ENCODE measurements at regions not wholly inside any gene's neighbourhood (a gene's known extent, or its start where the extent isn't known, plus 50 kb on each side); places are given as distances from the start of the nearest gene placed in this dataset.

DNA sequence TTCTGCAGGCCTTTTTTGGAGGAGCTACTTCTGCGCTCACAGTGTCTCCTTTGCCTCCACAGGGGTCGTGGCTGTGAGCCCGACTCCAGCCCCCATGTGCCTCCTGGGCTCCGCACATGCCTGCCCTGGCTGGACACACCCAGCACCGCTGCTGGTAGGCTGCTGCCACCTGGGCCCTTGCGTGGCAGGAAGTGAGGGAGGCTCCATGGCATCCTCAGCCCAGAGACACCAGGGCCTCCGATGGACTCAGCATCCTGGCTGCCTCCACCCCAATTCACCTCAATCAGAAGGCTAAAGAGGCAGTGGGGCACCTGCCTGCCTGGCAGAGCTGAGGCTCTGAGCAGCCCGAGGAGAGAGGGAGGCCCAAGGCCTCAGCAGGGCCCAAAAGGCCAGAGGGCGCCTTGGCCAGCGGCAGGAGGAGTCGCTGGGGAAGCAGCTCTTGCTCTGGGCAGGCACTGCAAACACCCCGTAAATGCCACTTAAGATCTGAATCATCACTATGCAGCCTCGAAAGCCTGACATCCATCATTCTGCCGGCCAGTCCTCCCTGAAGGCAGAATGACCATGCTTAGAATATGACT lies 68.3 kb upstream of the OTOS start:
- Histone ChIP-seq H3K9ac (no peak overlapping the region), H3K79me2 (ENCODE audit: insufficient read depth) (no peaks in the 10 kb centered on the region), H2AFZ (ENCODE audit: low read depth) (no peak overlapping the region), H3K4me2 (no peak overlapping the region), H3F3A (replicated peaks; ENCODE audit: insufficient read depth) (no peaks in the 10 kb centered on the region), H3K9me2 (no peaks in the 10 kb centered on the region), H3K4me1 (ENCODE audit: control insufficient read depth in 1 of 2, insufficient read depth in 2 of 2, low read depth in 1 of 2, low read length in 1 of 2) (peaks cover 0 to 9% of the 10 kb centered on the region in 2 experiments; a peak in 1 of 4 replicates), H3K4me3 (ENCODE audit: low read depth in 2 of 2, low read length in 1 of 2) (no peak overlapping the region), H3K36me3 (replicated peaks in 1 of 2; ENCODE audit: control insufficient read depth in 1 of 2, insufficient read depth in 2 of 2, low read length in 1 of 2) (no peaks in the 10 kb centered on the region), H4K20me1 (ENCODE audit: insufficient read depth) (no peaks in the 10 kb centered on the region), H3K9me3 (no peaks in the 10 kb centered on the region), H3K27me3 (ENCODE audit: insufficient read depth) (no peaks in the 10 kb centered on the region), H3K27ac (ENCODE audit: low read depth in 2 of 2, low read length in 1 of 2) (no peak overlapping the region)
- DNase-seq, result no peak
- ChIA-PET POLR2A (no interaction called here), CTCF (interaction anchor here (1.0 to 1.3 kb wide), 2 partner anchors 19 to 25 kb away, joined by 3 read pairs; no protein-coding TSS in a partner anchor)
- 24% methylated on average over 8 of the region's 14 CpGs for WGBS (ENCODE audit: low lambda C conversion rate)
- TF ChIP-seq MAX (IDR thresholded peaks at IDR 0.05; ENCODE audit: low read depth) (no peak), POLR2AphosphoS5 (IDR thresholded peaks at IDR 0.05; ENCODE audit: low read depth, low read length) (no peak), EP300 (IDR thresholded peaks at IDR 0.05; ENCODE audit: borderline replicate concordance in 1 of 2, low read depth in 1 of 2, low read length in 1 of 2) (no peak), EZH2phosphoT487 (IDR thresholded peaks at IDR 0.05; ENCODE audit: borderline replicate concordance, low read depth) (no peak), MXI1 (IDR thresholded peaks at IDR 0.05; ENCODE audit: low read depth, low read length) (no peak)

- H3K9me3 ChIP-seq, result no peaks in the 10 kb centered on the region
- ChIA-PET CTCF (interaction anchor here (1.0 to 1.3 kb wide), 2 partner anchors 18 to 26 kb away, joined by 3 read pairs; no protein-coding TSS in a partner anchor), POLR2A (no interaction called here)
- WGBS (ENCODE audit: low lambda C conversion rate), result 39% methylated on average over 8 of the region's 9 CpGs
- peaks cover 0 to 17% of the 10 kb centered on the region in 2 experiments; a peak in 1 of 4 replicates for H3K4me1 ChIP-seq (ENCODE audit: control insufficient read depth in 1 of 2, insufficient read depth in 2 of 2, low read depth in 1 of 2, low read length in 1 of 2)
- H3K4me3 ChIP-seq (ENCODE audit: low read depth in 2 of 2, low read length in 1 of 2), result no peak overlapping the region
- no peaks in the 10 kb centered on the region for H3K9me2 ChIP-seq
- H3K36me3 ChIP-seq (replicated peaks in 1 of 2; ENCODE audit: control insufficient read depth in 1 of 2, insufficient read depth in 2 of 2, low read length in 1 of 2), result no peaks in the 10 kb centered on the region
- H3K79me2 ChIP-seq (ENCODE audit: insufficient read depth), result no peaks in the 10 kb centered on the region
- no peak overlapping the region for H2AFZ ChIP-seq (ENCODE audit: low read depth)
- no peaks in the 10 kb centered on the region for H4K20me1 ChIP-seq (ENCODE audit: insufficient read depth)
- no peaks in the 10 kb centered on the region for H3K27me3 ChIP-seq (ENCODE audit: insufficient read depth)
- no peak for TF ChIP-seq NFIC (IDR thresholded peaks at IDR 0.05; ENCODE audit: borderline replicate concordance)
- no peak overlapping the region for H3K27ac ChIP-seq (ENCODE audit: low read depth in 2 of 2, low read length in 1 of 2)
- DNase-seq, result no peak
- no peaks in the 10 kb centered on the region for H3F3A ChIP-seq (replicated peaks; ENCODE audit: insufficient read depth)
- no peak overlapping the region for H3K4me2 ChIP-seq
- no peak overlapping the region for H3K9ac ChIP-seq
Observed at GRCh38 chr2:240209493-240209892, 69.0 kb upstream of the OTOS start.

GRCh38 chr2:240210198-240210965 lies 69.9 kb upstream of the OTOS start:
- no peak overlapping the region for H3K4me3 ChIP-seq (ENCODE audit: low read depth in 2 of 2, low read length in 1 of 2)
- no peaks in the 10 kb centered on the region for H3K9me3 ChIP-seq
- no peaks in the 10 kb centered on the region for H3K79me2 ChIP-seq (ENCODE audit: insufficient read depth)
- no peaks in the 10 kb centered on the region for H3K27me3 ChIP-seq (ENCODE audit: insufficient read depth)
- peaks cover 0 to 26% of the 10 kb centered on the region in 2 experiments; a peak in 1 of 4 replicates for H3K4me1 ChIP-seq (ENCODE audit: control insufficient read depth in 1 of 2, insufficient read depth in 2 of 2, low read depth in 1 of 2, low read length in 1 of 2)
- CTCF ChIA-PET, result interaction anchor here (1.3 kb wide), 1 partner anchor 27 kb away, joined by 3 read pairs; no protein-coding TSS in a partner anchor
- no peak for DNase-seq
- 62% methylated on average over 14 of the region's 22 CpGs for WGBS (ENCODE audit: low lambda C conversion rate)
- no peak overlapping the region for H3K4me2 ChIP-seq
- H3K9me2 ChIP-seq, result no peaks in the 10 kb centered on the region
- POLR2A ChIA-PET, result no interaction called here
- H2AFZ ChIP-seq (ENCODE audit: low read depth), result no peak overlapping the region
- H3K36me3 ChIP-seq (replicated peaks in 1 of 2; ENCODE audit: control insufficient read depth in 1 of 2, insufficient read depth in 2 of 2, low read length in 1 of 2), result no peaks in the 10 kb centered on the region
- no peaks in the 10 kb centered on the region for H3F3A ChIP-seq (replicated peaks; ENCODE audit: insufficient read depth)
- no peaks in the 10 kb centered on the region for H4K20me1 ChIP-seq (ENCODE audit: insufficient read depth)
- H3K9ac ChIP-seq, result no peak overlapping the region
- no peak overlapping the region for H3K27ac ChIP-seq (ENCODE audit: low read depth in 2 of 2, low read length in 1 of 2)
- TF ChIP-seq RXRA (IDR thresholded peaks at IDR 0.05; ENCODE audit: borderline replicate concordance, low read depth) (no peak), PBX3 (IDR thresholded peaks at IDR 0.05) (no peak), EZH2phosphoT487 (IDR thresholded peaks at IDR 0.05; ENCODE audit: borderline replicate concordance, low read depth) (no peak), MXI1 (IDR thresholded peaks at IDR 0.05; ENCODE audit: low read depth, low read length) (no peak)

Measured in SK-N-SH (cell line).